ENCODE measurements at regions not wholly inside any gene's neighbourhood (a gene's known extent, or its start where the extent isn't known, plus 50 kb on each side); places are given as distances from the start of the nearest gene placed in this dataset.

- H3K4me1 ChIP-seq (ENCODE audit: control insufficient read depth in 2 of 2, insufficient read depth in 1 of 2, low read depth in 1 of 2, low read length in 2 of 2), result peaks cover 0 to 3% of the 10 kb centered on the region in 2 donors
- H4K8ac ChIP-seq (ENCODE audit: low read depth, low read length), result no peak overlapping the region
- no peak overlapping the region for H3K23ac ChIP-seq (ENCODE audit: low read depth, low read length, poor library complexity)
These were observed 669.4 kb downstream of the DHX35 start for GRCh38 chr20:39631557-39631956.

GRCh38 chr20:39630215-39630908 lies 668.2 kb downstream of the DHX35 start:
- Histone ChIP-seq H3K27me3 (ENCODE audit: control insufficient read depth in 3 of 3, insufficient read depth in 3 of 3, low read depth in 1 of 3, low read length in 3 of 3) (no peaks in the 10 kb centered on the region), H2BK15ac (ENCODE audit: low read length) (no peak overlapping the region), H3K27ac (replicated peaks; ENCODE audit: low read length) (no peak overlapping the region), H2BK12ac (ENCODE audit: low read length) (no peak overlapping the region), H2BK5ac (ENCODE audit: low read length) (no peak overlapping the region), H3K9ac (ENCODE audit: low read depth, low read length, poor library complexity) (no peak overlapping the region), H2AFZ (ENCODE audit: low read length) (no peak overlapping the region), H3K18ac (ENCODE audit: low read length) (no peak overlapping the region), H4K91ac (ENCODE audit: low read depth, low read length, poor library complexity) (no peak overlapping the region), H3K9me3 (replicated peaks in 1 of 2; ENCODE audit: control insufficient read depth in 2 of 2, insufficient read depth in 1 of 2, low read depth in 1 of 2, low read length in 2 of 2) (no peaks in the 10 kb centered on the region), H3K23ac (ENCODE audit: low read depth, low read length, poor library complexity) (no peak overlapping the region), H2AK5ac (ENCODE audit: low read depth, low read length) (no peak overlapping the region), H3K4me1 (ENCODE audit: control insufficient read depth in 2 of 2, insufficient read depth in 1 of 2, low read depth in 1 of 2, low read length in 2 of 2) (peaks cover 0 to 3% of the 10 kb centered on the region in 2 donors), H3K4ac (ENCODE audit: low read length) (no peak overlapping the region), H3K79me1 (ENCODE audit: low read depth, low read length) (no peaks in the 10 kb centered on the region), H4K8ac (ENCODE audit: low read depth, low read length) (no peak overlapping the region), H3K14ac (ENCODE audit: low read length) (no peak overlapping the region), H2BK120ac (ENCODE audit: low read depth, low read length) (no peak overlapping the region), H3K36me3 (replicated peaks in 1 of 2; ENCODE audit: control insufficient read depth in 2 of 2, insufficient read depth in 2 of 2, low read length in 2 of 2) (no peaks in the 10 kb centered on the region), H3K4me3 (ENCODE audit: low read length in 2 of 2) (no peak overlapping the region), H3K4me2 (ENCODE audit: insufficient read depth, low read length, poor library complexity, severe bottlenecking) (no peak overlapping the region)
- WGBS, 2 donors (ENCODE audit: extremely low coverage in 2 of 2, insufficient read length in 2 of 2, insufficient replicate concordance in 1 of 2), result no CpG with 5 or more reads among the region's 4 CpGs
- DNase-seq (ENCODE audit: low spot score), result no peak

More at GRCh38 chr20:39631557-39631956, 669.4 kb downstream of the DHX35 start:
- Histone ChIP-seq H3K18ac (ENCODE audit: low read length) (no peak overlapping the region), H3K4me3 (ENCODE audit: low read length in 2 of 2) (no peak overlapping the region), H3K4me2 (ENCODE audit: insufficient read depth, low read length, poor library complexity, severe bottlenecking) (no peak overlapping the region), H2BK12ac (ENCODE audit: low read length) (no peak overlapping the region), H3K9me3 (replicated peaks in 1 of 2; ENCODE audit: control insufficient read depth in 2 of 2, insufficient read depth in 1 of 2, low read depth in 1 of 2, low read length in 2 of 2) (no peaks in the 10 kb centered on the region), H3K36me3 (replicated peaks in 1 of 2; ENCODE audit: control insufficient read depth in 2 of 2, insufficient read depth in 2 of 2, low read length in 2 of 2) (no peaks in the 10 kb centered on the region), H2BK120ac (ENCODE audit: low read depth, low read length) (no peak overlapping the region), H3K27ac (replicated peaks; ENCODE audit: low read length) (no peak overlapping the region), H3K14ac (ENCODE audit: low read length) (no peak overlapping the region), H3K79me1 (ENCODE audit: low read depth, low read length) (no peaks in the 10 kb centered on the region), H3K27me3 (ENCODE audit: control insufficient read depth in 3 of 3, insufficient read depth in 3 of 3, low read depth in 1 of 3, low read length in 3 of 3) (no peaks in the 10 kb centered on the region), H2BK15ac (ENCODE audit: low read length) (no peak overlapping the region), H2AFZ (ENCODE audit: low read length) (no peak overlapping the region), H3K4ac (ENCODE audit: low read length) (no peak overlapping the region), H2BK5ac (ENCODE audit: low read length) (no peak overlapping the region), H2AK5ac (ENCODE audit: low read depth, low read length) (no peak overlapping the region), H4K91ac (ENCODE audit: low read depth, low read length, poor library complexity) (no peak overlapping the region), H3K9ac (ENCODE audit: low read depth, low read length, poor library complexity) (no peak overlapping the region)
- DNase-seq (ENCODE audit: low spot score), result no peak

GRCh38 chr20:39627765-39628164 lies 665.6 kb downstream of the DHX35 start:
- Histone ChIP-seq H3K4me3 (ENCODE audit: low read length in 2 of 2) (no peak overlapping the region), H3K4ac (ENCODE audit: low read length) (no peak overlapping the region), H3K27ac (replicated peaks; ENCODE audit: low read length) (no peak overlapping the region), H3K18ac (ENCODE audit: low read length) (no peak overlapping the region), H3K36me3 (replicated peaks in 1 of 2; ENCODE audit: control insufficient read depth in 2 of 2, insufficient read depth in 2 of 2, low read length in 2 of 2) (no peaks in the 10 kb centered on the region), H2BK12ac (ENCODE audit: low read length) (no peak overlapping the region), H3K4me1 (ENCODE audit: control insufficient read depth in 2 of 2, insufficient read depth in 1 of 2, low read depth in 1 of 2, low read length in 2 of 2) (peaks cover 3% of the 10 kb centered on the region in 2 donors), H3K9me3 (replicated peaks in 1 of 2; ENCODE audit: control insufficient read depth in 2 of 2, insufficient read depth in 1 of 2, low read depth in 1 of 2, low read length in 2 of 2) (no peaks in the 10 kb centered on the region), H2AFZ (ENCODE audit: low read length) (no peak overlapping the region), H3K4me2 (ENCODE audit: insufficient read depth, low read length, poor library complexity, severe bottlenecking) (no peak overlapping the region), H4K8ac (ENCODE audit: low read depth, low read length) (no peak overlapping the region), H2BK120ac (ENCODE audit: low read depth, low read length) (no peak overlapping the region), H2BK5ac (ENCODE audit: low read length) (no peak overlapping the region), H2BK15ac (ENCODE audit: low read length) (no peak overlapping the region), H3K9ac (ENCODE audit: low read depth, low read length, poor library complexity) (no peak overlapping the region), H4K91ac (ENCODE audit: low read depth, low read length, poor library complexity) (no peak overlapping the region), H3K14ac (ENCODE audit: low read length) (no peak overlapping the region), H2AK5ac (ENCODE audit: low read depth, low read length) (no peak overlapping the region), H3K23ac (ENCODE audit: low read depth, low read length, poor library complexity) (no peak overlapping the region), H3K79me1 (ENCODE audit: low read depth, low read length) (no peaks in the 10 kb centered on the region), H3K27me3 (ENCODE audit: control insufficient read depth in 3 of 3, insufficient read depth in 3 of 3, low read depth in 1 of 3, low read length in 3 of 3) (no peaks in the 10 kb centered on the region)
- WGBS, 2 donors (ENCODE audit: extremely low coverage in 2 of 2, insufficient read length in 2 of 2, insufficient replicate concordance in 1 of 2), result no CpG with 5 or more reads among the region's 1 CpG
- no peak for DNase-seq (ENCODE audit: low spot score)

GRCh38 chr20:39624316-39624715 lies 662.2 kb downstream of the DHX35 start:
- no peak overlapping the region for H3K23ac ChIP-seq (ENCODE audit: low read depth, low read length, poor library complexity)
- H2BK120ac ChIP-seq (ENCODE audit: low read depth, low read length), result no peak overlapping the region
- DNase-seq (ENCODE audit: low spot score), result no peak
- H3K18ac ChIP-seq (ENCODE audit: low read length), result no peak overlapping the region
- no peak overlapping the region for H2BK5ac ChIP-seq (ENCODE audit: low read length)
- peaks cover 3 to 5% of the 10 kb centered on the region in 2 donors for H3K4me1 ChIP-seq (ENCODE audit: control insufficient read depth in 2 of 2, insufficient read depth in 1 of 2, low read depth in 1 of 2, low read length in 2 of 2)
- no peaks in the 10 kb centered on the region for H3K79me1 ChIP-seq (ENCODE audit: low read depth, low read length)
- no peak overlapping the region for H3K4me2 ChIP-seq (ENCODE audit: insufficient read depth, low read length, poor library complexity, severe bottlenecking)
- H3K36me3 ChIP-seq (replicated peaks in 1 of 2; ENCODE audit: control insufficient read depth in 2 of 2, insufficient read depth in 2 of 2, low read length in 2 of 2), result no peaks in the 10 kb centered on the region
- no peak overlapping the region for H3K14ac ChIP-seq (ENCODE audit: low read length)
- no peak overlapping the region for H2AK5ac ChIP-seq (ENCODE audit: low read depth, low read length)
- no peak overlapping the region for H3K4me3 ChIP-seq (ENCODE audit: low read length in 2 of 2)
- no peaks in the 10 kb centered on the region for H3K27me3 ChIP-seq (ENCODE audit: control insufficient read depth in 3 of 3, insufficient read depth in 3 of 3, low read depth in 1 of 3, low read length in 3 of 3)
- no peak overlapping the region for H2BK12ac ChIP-seq (ENCODE audit: low read length)
- WGBS, 2 donors (ENCODE audit: extremely low coverage in 2 of 2, insufficient read length in 2 of 2, insufficient replicate concordance in 1 of 2), result no CpG with 5 or more reads among the region's 1 CpG
- no peak overlapping the region for H3K9ac ChIP-seq (ENCODE audit: low read depth, low read length, poor library complexity)
- H2AFZ ChIP-seq (ENCODE audit: low read length), result no peak overlapping the region
- no peak overlapping the region for H2BK15ac ChIP-seq (ENCODE audit: low read length)
- no peak overlapping the region for H4K91ac ChIP-seq (ENCODE audit: low read depth, low read length, poor library complexity)
- no peak overlapping the region for H3K27ac ChIP-seq (replicated peaks; ENCODE audit: low read length)
- no peak overlapping the region for H3K4ac ChIP-seq (ENCODE audit: low read length)
- H3K9me3 ChIP-seq (replicated peaks in 1 of 2; ENCODE audit: control insufficient read depth in 2 of 2, insufficient read depth in 1 of 2, low read depth in 1 of 2, low read length in 2 of 2), result no peaks in the 10 kb centered on the region
- no peak overlapping the region for H4K8ac ChIP-seq (ENCODE audit: low read depth, low read length)

All from neuronal stem cell (in vitro differentiated cells).